ENCODE measurements at regions not wholly inside any gene's neighbourhood (a gene's known extent, or its start where the extent isn't known, plus 50 kb on each side); places are given as distances from the start of the nearest gene placed in this dataset.
"Not testable (repeated sequence)": the region's sequence is repeated elsewhere in the genome, so short reads cannot be mapped to it uniquely, and the experiment has no call there.

DNA sequence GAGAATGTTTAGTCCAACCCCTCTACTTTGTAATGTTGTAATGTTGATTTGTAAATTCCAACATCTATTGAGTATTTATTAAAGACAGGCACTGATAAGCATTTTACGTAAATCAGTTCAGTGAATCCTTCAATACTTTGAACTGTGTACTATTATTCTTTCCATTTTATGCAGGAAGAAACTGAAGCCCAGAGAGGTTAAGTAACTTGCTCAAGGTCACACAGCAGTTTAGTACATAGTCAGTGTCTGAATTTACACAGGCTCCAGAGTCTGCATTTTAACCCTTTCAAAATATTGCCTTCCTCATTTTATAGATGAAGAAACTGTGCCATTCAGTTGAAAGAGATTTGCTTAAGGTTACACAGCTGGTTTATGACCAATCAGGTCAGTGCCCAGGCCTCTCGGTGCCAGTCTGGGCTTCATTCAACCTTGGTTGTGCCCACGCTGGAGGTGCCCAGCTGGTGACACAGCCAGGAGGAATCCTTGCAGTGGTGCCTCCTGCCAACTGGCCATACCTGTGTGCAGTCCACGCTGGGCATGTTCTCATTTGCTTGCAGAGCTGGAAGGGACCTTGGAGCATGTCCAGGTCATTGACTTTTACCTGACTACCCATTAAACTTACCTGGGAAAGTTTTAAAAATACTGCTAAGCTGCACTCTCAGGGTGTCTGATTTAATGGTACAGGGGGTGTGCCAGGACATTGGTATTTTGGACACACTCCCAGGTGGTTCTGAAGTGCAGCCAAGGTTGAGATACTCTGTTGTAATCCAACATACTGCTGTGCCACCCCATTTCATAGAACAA, 74.3 kb upstream of the CYRIA start:
- DNase-seq (ENCODE audit: extremely low read depth in 1 of 11, low read depth in 9 of 11, low spot score in 4 of 11): no peak

GRCh38 chr2:16738361-16739225, 73.0 kb upstream of the CYRIA start:
- no peak for DNase-seq (ENCODE audit: extremely low read depth in 1 of 11, low read depth in 9 of 11, low spot score in 4 of 11)

DNA sequence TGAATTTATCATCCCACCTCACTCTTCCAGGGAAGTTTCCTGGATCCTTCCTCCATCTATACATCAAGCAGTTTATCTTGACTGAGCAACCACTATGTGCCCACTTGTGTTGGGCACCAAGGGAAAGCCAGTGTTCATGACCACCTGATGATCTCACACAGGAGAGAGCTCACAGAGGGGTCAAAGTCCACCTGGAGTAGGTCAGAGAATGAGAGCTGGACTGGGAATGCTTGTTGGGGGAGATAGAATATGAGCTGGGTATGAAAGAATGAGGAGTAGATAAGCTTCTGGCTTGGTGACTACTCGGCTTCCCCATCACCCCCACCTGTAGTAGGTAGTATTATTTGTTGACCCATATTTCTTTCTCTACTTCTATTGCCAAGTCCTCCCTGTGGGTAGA, 72.2 kb upstream of the CYRIA start:
- no peak for DNase-seq (ENCODE audit: extremely low read depth in 1 of 11, low read depth in 9 of 11, low spot score in 4 of 11)

DNA sequence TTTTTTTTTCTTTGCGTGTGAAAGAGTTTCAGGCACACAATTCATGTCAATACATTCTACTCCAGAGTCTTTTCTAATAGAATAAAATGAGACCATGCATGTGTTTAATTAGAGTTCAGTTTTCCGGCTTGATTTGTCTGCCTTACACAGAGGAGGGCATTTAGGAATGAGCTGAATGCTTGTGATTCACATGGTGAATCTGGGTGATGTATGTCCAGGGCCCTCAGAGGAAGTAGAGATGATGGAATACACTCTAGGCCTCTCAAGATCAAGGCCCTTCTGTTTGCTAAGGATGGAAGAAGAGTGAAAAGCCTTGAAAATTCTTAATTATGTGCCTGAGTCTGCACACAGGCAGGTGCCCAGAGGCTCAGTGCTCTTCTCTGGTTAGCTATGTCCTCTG, 71.0 kb upstream of the CYRIA start:
- no peak for DNase-seq (ENCODE audit: extremely low read depth in 1 of 11, low read depth in 9 of 11, low spot score in 4 of 11)

DNA sequence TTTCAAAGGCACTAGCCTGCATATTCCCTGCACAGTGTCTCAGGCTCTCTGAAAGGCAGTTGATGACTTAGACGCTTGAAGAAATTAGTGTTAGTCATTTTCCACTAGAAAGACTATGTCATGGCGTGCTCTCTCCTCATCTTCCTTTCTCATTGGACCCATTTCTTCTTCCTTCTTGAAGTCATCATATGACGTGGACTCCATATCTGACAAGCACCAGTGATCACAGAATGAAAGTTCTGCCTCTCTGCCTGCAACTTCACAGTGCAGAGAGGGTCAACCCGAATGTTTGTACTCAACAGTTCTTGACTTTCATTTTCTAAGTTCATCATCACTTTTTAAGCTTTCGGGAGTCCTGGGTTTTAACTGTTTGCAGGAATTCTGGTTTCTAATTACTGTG, 63.7 kb upstream of the CYRIA start:
- DNase-seq (ENCODE audit: extremely low read depth in 1 of 11, low read depth in 9 of 11, low spot score in 4 of 11): no peak

DNA sequence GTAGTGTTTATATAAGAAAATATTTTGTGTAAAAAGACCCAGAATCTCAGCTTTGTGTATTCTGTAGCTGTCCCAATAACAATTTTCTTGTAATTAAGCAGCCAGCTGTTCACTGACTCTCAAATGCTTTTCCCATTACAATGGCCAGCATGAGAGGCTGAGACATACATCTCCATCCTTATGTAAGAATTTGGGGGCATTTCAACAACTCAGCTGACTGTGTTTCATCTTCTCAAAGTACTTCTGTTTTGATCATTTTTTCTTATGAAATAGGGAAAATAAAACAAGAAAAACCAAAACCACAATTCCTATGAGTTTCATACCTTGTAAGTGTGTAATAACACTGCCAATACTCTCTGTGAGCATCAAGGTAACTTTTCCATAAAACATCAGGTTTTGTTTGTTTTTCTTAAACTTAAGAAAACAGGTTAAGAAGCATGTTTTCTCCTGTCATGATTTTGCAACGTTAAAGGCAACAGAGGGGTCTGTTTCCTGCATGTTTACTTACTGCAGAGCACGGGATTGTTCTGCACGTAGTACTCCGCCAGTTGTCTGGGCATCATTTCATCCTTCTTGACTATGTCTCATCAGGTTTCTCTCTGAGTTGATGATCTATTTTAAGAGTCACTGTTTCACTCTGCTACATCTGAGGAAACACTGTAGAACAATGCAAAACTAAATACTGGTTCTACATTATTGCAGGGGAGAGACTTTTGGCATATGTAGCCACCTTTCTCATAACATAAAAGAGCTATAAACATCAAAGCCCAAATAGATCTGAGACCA, 62.9 kb upstream of the CYRIA start:
- DNase-seq (ENCODE audit: extremely low read depth in 1 of 11, low read depth in 9 of 11, low spot score in 4 of 11): no peak

DNA sequence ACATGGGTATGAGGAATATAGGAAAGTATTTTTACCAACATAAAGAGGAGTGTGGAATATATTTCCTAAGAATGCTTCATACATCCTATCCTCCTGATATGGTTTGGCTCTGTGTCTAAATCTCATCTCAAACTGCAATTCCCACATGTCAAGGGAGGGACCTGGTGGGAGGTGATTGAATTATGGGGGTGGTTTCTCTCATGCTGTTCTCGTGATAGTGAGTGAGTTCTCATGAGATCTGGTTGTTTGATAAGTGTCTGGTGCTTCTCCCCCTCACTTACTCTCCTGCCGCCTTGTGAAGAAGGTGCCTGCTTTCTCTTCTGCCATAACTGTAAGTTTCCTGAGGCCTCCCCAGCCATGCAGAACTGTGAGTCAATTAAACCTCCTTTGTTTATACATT, 62.2 kb upstream of the CYRIA start:
- not testable (repeated sequence) for DNase-seq (ENCODE audit: extremely low read depth in 1 of 11, low read depth in 9 of 11, low spot score in 4 of 11)

DNA sequence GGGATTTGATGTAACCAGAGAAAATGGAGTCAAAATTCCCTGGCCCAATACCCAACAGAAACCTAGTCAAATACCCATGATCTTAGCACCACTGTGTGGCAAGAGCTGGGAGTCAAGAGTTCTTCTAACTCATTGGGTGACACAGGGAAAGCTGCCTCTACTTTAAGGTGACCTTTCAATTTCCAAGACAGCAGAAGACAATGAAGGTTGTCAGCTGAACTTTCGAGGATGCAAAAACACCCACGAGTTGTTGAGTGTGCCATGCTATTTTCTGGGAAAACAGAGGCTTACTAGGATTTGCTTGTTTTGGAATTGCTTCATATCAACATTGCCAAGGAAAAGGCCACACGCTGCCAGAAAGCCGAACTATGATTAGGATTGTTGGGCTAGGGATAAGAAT, 61.6 kb upstream of the CYRIA start:
- DNase-seq (ENCODE audit: extremely low read depth in 1 of 11, low read depth in 9 of 11, low spot score in 4 of 11): no peak

- no peak for DNase-seq (ENCODE audit: extremely low read depth in 1 of 11, low read depth in 9 of 11, low spot score in 4 of 11)
Measured at GRCh38 chr2:16726577-16726976, 60.9 kb upstream of the CYRIA start.

GRCh38 chr2:16726147-16726546, 60.5 kb upstream of the CYRIA start:
- no peak for DNase-seq (ENCODE audit: extremely low read depth in 1 of 11, low read depth in 9 of 11, low spot score in 4 of 11)

GRCh38 chr2:16725549-16725948, 59.9 kb upstream of the CYRIA start:
- no peak for DNase-seq (ENCODE audit: extremely low read depth in 1 of 11, low read depth in 9 of 11, low spot score in 4 of 11)

GRCh38 chr2:16722677-16723076, 57.0 kb upstream of the CYRIA start:
- DNase-seq (ENCODE audit: extremely low read depth in 1 of 11, low read depth in 9 of 11, low spot score in 4 of 11): no peak

- DNase-seq (ENCODE audit: extremely low read depth in 1 of 11, low read depth in 9 of 11, low spot score in 4 of 11): no peak
Measured at GRCh38 chr2:16722126-16722525, 56.5 kb upstream of the CYRIA start.

DNA sequence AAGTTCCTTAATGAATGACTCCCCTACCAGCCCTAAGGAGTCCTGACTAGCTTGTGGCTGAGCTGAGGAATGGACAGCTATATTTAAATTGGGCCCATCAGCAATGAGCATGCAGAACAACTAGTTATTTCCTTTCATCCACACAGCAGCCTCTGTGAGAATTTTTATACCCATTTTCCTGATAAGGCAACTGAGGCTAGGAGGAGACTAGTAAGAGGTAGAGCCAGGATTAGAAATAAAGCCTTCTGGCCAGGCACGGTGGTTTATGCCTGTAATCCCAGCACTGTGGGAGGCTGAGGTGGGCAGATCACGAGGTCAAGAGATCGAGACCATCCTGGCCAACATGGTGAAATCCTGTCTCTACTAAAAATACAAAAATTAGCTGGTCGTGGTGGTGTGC, 55.9 kb upstream of the CYRIA start:
- not testable (repeated sequence) for DNase-seq (ENCODE audit: extremely low read depth in 1 of 11, low read depth in 9 of 11, low spot score in 4 of 11)

- DNase-seq (ENCODE audit: extremely low read depth in 1 of 11, low read depth in 9 of 11, low spot score in 4 of 11): not testable (repeated sequence)
Measured at GRCh38 chr2:16720737-16721136, 55.1 kb upstream of the CYRIA start.

DNA sequence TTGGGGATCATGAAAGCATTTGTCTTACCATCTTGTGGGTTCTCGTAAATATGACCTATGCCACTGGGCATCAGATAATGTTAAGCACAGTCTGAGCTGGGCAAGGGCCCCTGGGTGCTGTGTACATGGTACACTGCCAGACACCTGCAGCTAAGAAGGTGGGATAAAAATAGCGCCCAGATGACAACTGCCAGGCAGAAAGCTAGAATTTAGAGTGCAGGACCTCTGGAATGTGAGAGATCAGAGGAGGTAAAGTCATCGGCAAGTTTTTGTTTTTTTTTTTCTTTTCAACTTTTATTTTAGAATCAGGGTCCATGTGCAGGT, 53.8 kb upstream of the CYRIA start:
- DNase-seq (ENCODE audit: extremely low read depth in 1 of 11, low read depth in 9 of 11, low spot score in 4 of 11): no peak

DNA sequence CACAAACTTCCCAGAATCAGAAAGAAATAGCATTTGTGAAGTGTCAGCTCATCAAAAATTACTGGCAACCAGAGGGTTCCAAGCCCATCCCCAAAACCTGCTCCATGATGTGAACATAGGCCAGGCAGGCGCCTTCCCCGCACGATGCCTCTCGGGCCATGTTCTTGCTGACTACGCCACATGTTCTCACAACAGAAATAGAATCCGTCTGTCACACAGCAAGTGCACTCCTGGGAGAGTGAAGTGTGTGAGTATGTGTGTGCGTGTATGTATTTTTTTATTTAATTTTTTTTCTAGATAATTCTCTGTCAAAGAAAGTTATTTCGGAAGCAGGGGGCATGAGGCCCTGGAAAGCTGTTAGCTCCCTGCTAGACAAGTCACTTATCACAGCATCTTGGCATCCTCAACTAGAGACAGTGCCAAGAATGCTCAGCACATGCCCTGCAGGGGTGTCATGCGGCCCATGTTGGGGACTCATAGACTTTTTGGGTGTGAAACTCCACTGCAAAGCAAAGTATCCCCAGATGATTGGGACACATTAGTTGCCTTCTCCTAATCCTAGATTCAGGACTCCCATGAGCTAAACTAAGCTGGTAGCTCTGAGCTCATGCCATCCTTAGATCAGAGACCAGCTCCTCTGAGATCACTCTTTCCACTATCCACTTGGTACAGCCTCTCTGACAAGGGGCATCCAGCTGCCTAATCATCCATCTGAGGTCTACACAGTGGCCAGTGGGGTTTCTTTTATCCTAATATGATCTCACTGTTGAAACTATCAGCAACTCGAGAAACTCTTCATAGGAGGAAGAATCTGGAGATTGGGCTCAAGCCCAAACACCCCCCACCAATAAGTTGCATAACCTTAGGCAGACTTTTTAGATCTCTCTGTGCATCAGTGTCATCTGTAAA, 53.2 kb upstream of the CYRIA start:
- DNase-seq (ENCODE audit: extremely low read depth in 1 of 11, low read depth in 9 of 11, low spot score in 4 of 11): no peak

DNA sequence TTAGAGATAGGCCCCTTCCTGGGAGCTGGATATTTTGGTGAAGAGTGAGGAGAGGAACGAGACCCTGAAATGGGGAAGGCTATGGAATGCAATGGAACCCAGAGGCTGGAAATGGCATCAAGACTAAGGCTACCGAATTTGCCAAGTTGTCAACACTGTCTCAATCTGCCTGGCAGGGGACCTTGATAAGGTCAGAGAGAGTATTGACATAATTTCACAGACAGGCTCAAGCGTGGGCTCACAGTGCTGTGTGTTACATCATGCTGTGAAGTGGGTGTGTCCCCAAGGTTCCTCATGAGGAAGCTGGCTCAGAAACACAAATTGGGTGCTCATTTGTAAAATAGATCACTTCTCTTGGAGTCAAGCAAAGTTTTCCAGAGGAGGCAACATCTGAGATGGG, 51.8 kb upstream of the CYRIA start:
- no peak for DNase-seq (ENCODE audit: extremely low read depth in 1 of 11, low read depth in 9 of 11, low spot score in 4 of 11)

DNA sequence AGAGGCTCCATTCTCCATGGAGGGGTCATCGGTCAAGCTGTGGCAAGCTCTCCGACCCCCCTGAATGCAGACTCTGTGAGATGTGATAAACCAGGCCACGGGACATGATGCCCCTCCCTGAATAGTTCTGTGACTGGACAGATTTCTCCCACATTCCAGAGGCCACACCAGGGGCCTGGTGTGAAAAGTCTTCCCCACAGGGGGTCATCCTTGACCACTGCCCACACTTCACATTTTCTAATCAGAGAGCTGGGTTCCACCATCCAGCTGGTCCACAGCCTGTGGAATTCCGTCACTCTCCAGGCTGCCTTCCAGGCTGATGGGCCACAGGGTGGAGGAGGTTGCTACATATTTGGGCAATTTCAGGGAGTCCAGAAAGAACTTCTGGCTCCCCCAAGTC, 51.3 kb upstream of the CYRIA start:
- no peak for DNase-seq (ENCODE audit: extremely low read depth in 1 of 11, low read depth in 9 of 11, low spot score in 4 of 11)
